Pons (tissue), 1 donor: ENCODE measurements at regions not wholly inside any gene's neighbourhood (a gene's known extent, or its start where the extent isn't known, plus 50 kb on each side); places are given as distances from the start of the nearest gene placed in this dataset.

Experiments used
- DNase-seq: peaks from one replicate; pipeline ENCODE4 v3.0.0-alpha.2; 2016; ENCODE audit warnings: low spot score

- DNase-seq, result no peak
These were observed 1163.4 kb upstream of the AUTS2 start for GRCh38 chr7:68434857-68435256.

- no peak for DNase-seq
These were observed 1160.3 kb upstream of the AUTS2 start for GRCh38 chr7:68438016-68438415.

GRCh38 chr7:68438811-68439210, 1159.5 kb upstream of the AUTS2 start:
- no peak for DNase-seq

- DNase-seq, result no peak
These were observed 1158.4 kb upstream of the AUTS2 start for GRCh38 chr7:68439897-68440296.

- no peak for DNase-seq
These were observed 1157.4 kb upstream of the AUTS2 start for GRCh38 chr7:68440866-68441265.

GRCh38 chr7:68441645-68442044, 1156.6 kb upstream of the AUTS2 start:
- no peak for DNase-seq

- DNase-seq, result no peak
These were observed 1155.2 kb upstream of the AUTS2 start for GRCh38 chr7:68442931-68443631.

GRCh38 chr7:68444042-68444441, 1154.2 kb upstream of the AUTS2 start:
- no peak for DNase-seq

- DNase-seq, result no peak
These were observed 1153.3 kb upstream of the AUTS2 start for GRCh38 chr7:68444956-68445355.

- no peak for DNase-seq
These were observed 1152.1 kb upstream of the AUTS2 start for GRCh38 chr7:68446183-68446582.

GRCh38 chr7:68449099-68449498, 1149.2 kb upstream of the AUTS2 start:
- DNase-seq, result no peak

- DNase-seq, result no peak
These were observed 1148.5 kb upstream of the AUTS2 start for GRCh38 chr7:68449816-68450215.

- no peak for DNase-seq
These were observed 1143.3 kb upstream of the AUTS2 start for GRCh38 chr7:68454931-68455330.

GRCh38 chr7:68456469-68456868, 1141.8 kb upstream of the AUTS2 start:
- no peak for DNase-seq

GRCh38 chr7:68457481-68457880, 1140.8 kb upstream of the AUTS2 start:
- DNase-seq, result no peak

GRCh38 chr7:68458010-68458908, 1140.0 kb upstream of the AUTS2 start:
- no peak for DNase-seq

GRCh38 chr7:68461430-68461829, 1136.8 kb upstream of the AUTS2 start:
- no peak for DNase-seq

GRCh38 chr7:68470836-68471435, 1127.3 kb upstream of the AUTS2 start:
- no peak for DNase-seq

- DNase-seq, result no peak
These were observed 1125.6 kb upstream of the AUTS2 start for GRCh38 chr7:68472688-68473087.

- no peak for DNase-seq
These were observed 1123.5 kb upstream of the AUTS2 start for GRCh38 chr7:68474661-68475216.

- DNase-seq, result no peak
These were observed 1121.3 kb upstream of the AUTS2 start for GRCh38 chr7:68476966-68477365.

- no peak for DNase-seq
These were observed 1119.9 kb upstream of the AUTS2 start for GRCh38 chr7:68478326-68478725.

GRCh38 chr7:68482800-68483199, 1115.5 kb upstream of the AUTS2 start:
- no peak for DNase-seq
